Neural cell (in vitro differentiated cells): ENCODE measurements at regions not wholly inside any gene's neighbourhood (a gene's known extent, or its start where the extent isn't known, plus 50 kb on each side); places are given as distances from the start of the nearest gene placed in this dataset.

Experiments used
- EP300 ChIP-seq: fragments of 450-650 bp; conservative IDR thresholded peaks from 2 replicates; pipeline ENCODE4 v1.6.1; 2014; ENCODE audit warnings: antibody characterized with exemption, mild to moderate bottlenecking, moderate library complexity; ENCODE audit not compliant: poor library complexity, severe bottlenecking
- EZH2 ChIP-seq: fragments of 200-600, 300-800 bp; shearing (Covaris generic), sonication (generic); IDR thresholded peaks from 2 replicates; pipeline ENCODE4 v1.6.1; 2014; ENCODE audit warnings: antibody characterized with exemption, low read length, borderline replicate concordance, mild to moderate bottlenecking; ENCODE audit not compliant: insufficient read depth, poor library complexity, severe bottlenecking
- POLR2AphosphoS5 ChIP-seq: IDR thresholded peaks from 2 replicates; pipeline ENCODE4 v1.6.1; 2012
- RAD21 ChIP-seq: fragments of 450-650 bp; conservative IDR thresholded peaks from 2 replicates; pipeline ENCODE4 v1.6.1; 2014; ENCODE audit warnings: antibody characterized with exemption, mild to moderate bottlenecking, moderate library complexity
- TF ChIP-seq, protein P1 (sequence below): fragments of 450-650 bp; IDR thresholded peaks from 2 replicates; pipeline ENCODE4 v1.5.1; 2014; ENCODE audit warnings: antibody characterized with exemption, mild to moderate bottlenecking, moderate library complexity; ENCODE audit not compliant: poor library complexity, severe bottlenecking

DNA sequence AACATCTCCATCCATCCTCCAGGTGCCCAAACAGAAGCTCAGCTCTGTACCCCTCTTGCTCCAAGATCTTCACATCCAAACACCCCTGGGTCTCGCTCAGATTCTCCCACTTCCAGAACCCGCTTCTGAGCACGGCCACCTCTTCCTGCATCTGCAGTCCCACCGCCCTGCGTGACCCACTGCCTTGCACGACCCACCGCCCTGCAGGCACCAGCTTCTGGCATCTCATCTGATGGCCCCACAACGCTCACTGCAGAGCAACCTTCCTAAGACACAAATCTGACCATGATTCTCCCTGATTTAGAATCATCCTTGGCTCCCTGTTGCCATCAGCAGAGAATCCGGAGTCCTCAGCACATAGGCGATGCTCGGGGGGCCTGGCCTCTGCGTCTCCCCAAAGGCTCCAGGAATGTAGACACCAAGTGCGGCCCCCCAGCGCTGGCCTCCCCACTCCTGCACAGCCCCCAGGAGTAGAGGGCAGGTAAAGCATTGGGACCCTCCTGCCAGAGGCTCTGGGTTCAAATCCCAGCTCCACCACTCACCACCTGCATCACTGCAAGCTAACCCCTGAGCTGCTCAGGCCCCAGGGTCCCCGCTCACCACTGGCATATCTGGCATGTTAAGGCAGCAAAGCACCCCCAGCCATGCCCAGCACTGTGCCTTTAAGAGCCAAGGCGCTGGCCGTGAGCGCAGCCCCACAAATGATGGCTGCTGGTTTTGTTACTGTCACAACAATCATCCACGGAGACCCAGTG, 459.3 kb downstream of the BRD1 start:
- TF ChIP-seq, protein P1, sequence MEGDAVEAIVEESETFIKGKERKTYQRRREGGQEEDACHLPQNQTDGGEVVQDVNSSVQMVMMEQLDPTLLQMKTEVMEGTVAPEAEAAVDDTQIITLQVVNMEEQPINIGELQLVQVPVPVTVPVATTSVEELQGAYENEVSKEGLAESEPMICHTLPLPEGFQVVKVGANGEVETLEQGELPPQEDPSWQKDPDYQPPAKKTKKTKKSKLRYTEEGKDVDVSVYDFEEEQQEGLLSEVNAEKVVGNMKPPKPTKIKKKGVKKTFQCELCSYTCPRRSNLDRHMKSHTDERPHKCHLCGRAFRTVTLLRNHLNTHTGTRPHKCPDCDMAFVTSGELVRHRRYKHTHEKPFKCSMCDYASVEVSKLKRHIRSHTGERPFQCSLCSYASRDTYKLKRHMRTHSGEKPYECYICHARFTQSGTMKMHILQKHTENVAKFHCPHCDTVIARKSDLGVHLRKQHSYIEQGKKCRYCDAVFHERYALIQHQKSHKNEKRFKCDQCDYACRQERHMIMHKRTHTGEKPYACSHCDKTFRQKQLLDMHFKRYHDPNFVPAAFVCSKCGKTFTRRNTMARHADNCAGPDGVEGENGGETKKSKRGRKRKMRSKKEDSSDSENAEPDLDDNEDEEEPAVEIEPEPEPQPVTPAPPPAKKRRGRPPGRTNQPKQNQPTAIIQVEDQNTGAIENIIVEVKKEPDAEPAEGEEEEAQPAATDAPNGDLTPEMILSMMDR, result no peak
- TF ChIP-seq RAD21 (no peak), POLR2AphosphoS5 (no peak), EP300 (no peak), EZH2 (no peak)
